Upper lobe of left lung (tissue), 4 donors: ENCODE measurements at regions not wholly inside any gene's neighbourhood (a gene's known extent, or its start where the extent isn't known, plus 50 kb on each side); places are given as distances from the start of the nearest gene placed in this dataset.

Source experiments
- CTCF ChIP-seq, 6 experiments: fragments of 450-650 bp in 4 of 6; fragments of 200-600 bp in 2 of 6; sonication (generic) in 2 of 6; IDR thresholded peaks; one replicate each; pipeline ENCODE4 v1.5.1; 2016 to 2019; ENCODE audit warnings: antibody characterized with exemption in 6 of 6
- POLR2A ChIP-seq, 4 donors: fragments of 450-650 bp; IDR thresholded peaks; one replicate each; pipeline ENCODE4 v1.5.1; 2016 to 2017; ENCODE audit warnings: antibody characterized with exemption in 4 of 4, mild to moderate bottlenecking in 2 of 4

GRCh38 chr4:181323061-181323460 is 920.1 kb upstream of the TENM3 start:
- TF ChIP-seq POLR2A (IDR thresholded peaks at IDR 0.05) (no peak), CTCF (IDR thresholded peaks at IDR 0.05) (no peak)
